ENCODE measurements at regions not wholly inside any gene's neighbourhood (a gene's known extent, or its start where the extent isn't known, plus 50 kb on each side); places are given as distances from the start of the nearest gene placed in this dataset.

DNA sequence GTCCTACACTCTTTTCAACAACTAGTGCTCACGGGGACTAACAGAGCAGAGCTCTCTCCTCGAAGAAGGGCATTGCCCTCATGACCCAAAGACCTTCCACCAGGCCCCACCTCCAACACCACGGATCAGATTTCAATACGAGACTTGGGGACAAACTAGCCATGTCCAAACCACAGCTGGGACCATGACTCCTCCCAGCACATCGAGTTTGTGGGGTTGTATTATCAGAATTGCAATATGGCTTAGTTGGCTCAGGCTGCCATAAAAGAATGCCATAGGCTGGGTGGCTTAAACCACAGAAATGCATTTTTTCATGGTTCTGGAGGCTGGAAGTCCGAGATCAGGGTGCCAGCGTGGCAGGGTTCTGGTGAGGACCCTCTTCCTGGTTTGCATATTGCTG is 189.7 kb upstream of the PMEPA1 start:
- TF ChIP-seq CTCF (conservative IDR thresholded peaks at IDR 0.05; ENCODE audit: low read depth, low read length) (no peak), EZH2phosphoT487 (IDR thresholded peaks at IDR 0.05; ENCODE audit: borderline replicate concordance, low read length) (no peak), EZH2 (IDR thresholded peaks at IDR 0.05; ENCODE audit: low read length, unreplicated experiment) (no peak)
- no peak for DNase-seq
- no peaks in the 10 kb centered on the region for H4K20me1 ChIP-seq (ENCODE audit: low read length)
- no peaks in the 10 kb centered on the region for H3K9me3 ChIP-seq (ENCODE audit: low read length)
- H3K27me3 ChIP-seq (ENCODE audit: low read length): no peaks in the 10 kb centered on the region
- peaks cover 24% of the 10 kb centered on the region for H3K4me1 ChIP-seq (ENCODE audit: insufficient read depth, low read length)
- no TSS peak for BruUV-seq (replicated peaks)
- H3K4me2 ChIP-seq (ENCODE audit: low read length): no peak overlapping the region
- H2AFZ ChIP-seq (ENCODE audit: low read length): no peak overlapping the region
- no peaks in the 10 kb centered on the region for H3K79me2 ChIP-seq (ENCODE audit: low read length)
- H3K9me2 ChIP-seq (replicated peaks; ENCODE audit: low read length): 0 out of 2 replicates have a peak, but pooled peaks cover 3% of the 10 kb centered on the region
- H3K36me3 ChIP-seq (ENCODE audit: low read depth, low read length): no peaks in the 10 kb centered on the region
- CTCF ChIA-PET: no interaction called here
- no peak overlapping the region for H3K9ac ChIP-seq (ENCODE audit: low read length)
- H3F3A ChIP-seq (ENCODE audit: low read length, unreplicated experiment): no peaks in the 10 kb centered on the region
- POLR2A ChIA-PET (ENCODE audit: unreplicated experiment): no interaction called here
- intact Hi-C loops (cut with micrococcal nuclease): no loop called here
- no peak overlapping the region for H3K27ac ChIP-seq (ENCODE audit: low read length)
- ATAC-seq: no peak
- no peak overlapping the region for H3K4me3 ChIP-seq (ENCODE audit: low read length)

DNA sequence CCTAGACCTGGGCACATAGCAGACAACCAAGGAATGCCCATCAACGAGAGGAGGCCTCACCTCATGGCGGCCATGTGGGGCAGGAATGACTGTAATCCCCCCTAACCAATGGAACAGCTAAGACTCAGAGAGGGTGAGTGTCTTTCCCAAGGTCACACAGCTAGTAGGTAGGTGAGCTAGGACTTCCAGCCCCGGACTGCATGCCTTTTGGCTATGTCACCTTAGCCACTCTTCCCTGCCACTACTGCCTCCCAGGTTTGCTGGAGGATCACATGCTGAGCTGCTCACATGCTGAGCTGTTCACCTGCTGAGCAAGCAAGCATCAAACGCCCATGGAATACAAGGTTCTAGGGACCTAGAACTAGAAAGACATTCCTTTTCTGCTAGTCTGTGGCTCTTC is 188.5 kb upstream of the PMEPA1 start:
- H3K4me2 ChIP-seq (ENCODE audit: low read length): no peak overlapping the region
- no peaks in the 10 kb centered on the region for H3K9me2 ChIP-seq (replicated peaks; ENCODE audit: low read length)
- H3K27ac ChIP-seq (ENCODE audit: low read length): no peak overlapping the region
- H3K9me3 ChIP-seq (ENCODE audit: low read length): no peaks in the 10 kb centered on the region
- H3K9ac ChIP-seq (ENCODE audit: low read length): no peak overlapping the region
- no peaks in the 10 kb centered on the region for H3K27me3 ChIP-seq (ENCODE audit: low read length)
- H4K20me1 ChIP-seq (ENCODE audit: low read length): no peaks in the 10 kb centered on the region
- intact Hi-C loops (cut with micrococcal nuclease): no loop called here
- no peak for TF ChIP-seq EZH2 (IDR thresholded peaks at IDR 0.05; ENCODE audit: low read length, unreplicated experiment)
- TF ChIP-seq CTCF (conservative IDR thresholded peaks at IDR 0.05; ENCODE audit: low read depth, low read length): no peak
- no peak for TF ChIP-seq EZH2phosphoT487 (IDR thresholded peaks at IDR 0.05; ENCODE audit: borderline replicate concordance, low read length)
- H2AFZ ChIP-seq (ENCODE audit: low read length): no peak overlapping the region
- H3F3A ChIP-seq (ENCODE audit: low read length, unreplicated experiment): no peaks in the 10 kb centered on the region
- BruUV-seq (replicated peaks): no TSS peak
- H3K79me2 ChIP-seq (ENCODE audit: low read length): no peaks in the 10 kb centered on the region
- peaks cover 24% of the 10 kb centered on the region for H3K4me1 ChIP-seq (ENCODE audit: insufficient read depth, low read length)
- DNase-seq: no peak
- CTCF ChIA-PET: no interaction called here
- POLR2A ChIA-PET (ENCODE audit: unreplicated experiment): no interaction called here
- ATAC-seq: no peak
- no peak overlapping the region for H3K4me3 ChIP-seq (ENCODE audit: low read length)
- no peaks in the 10 kb centered on the region for H3K36me3 ChIP-seq (ENCODE audit: low read depth, low read length)

- Histone ChIP-seq H3K9me2 (replicated peaks; ENCODE audit: low read length) (no peaks in the 10 kb centered on the region), H3K9me3 (ENCODE audit: low read length) (no peaks in the 10 kb centered on the region), H3K27me3 (ENCODE audit: low read length) (no peaks in the 10 kb centered on the region), H3K79me2 (ENCODE audit: low read length) (no peaks in the 10 kb centered on the region), H3K36me3 (ENCODE audit: low read depth, low read length) (no peaks in the 10 kb centered on the region), H3K4me2 (ENCODE audit: low read length) (no peak overlapping the region), H3F3A (ENCODE audit: low read length, unreplicated experiment) (no peaks in the 10 kb centered on the region), H3K9ac (ENCODE audit: low read length) (no peak overlapping the region), H3K27ac (ENCODE audit: low read length) (no peak overlapping the region), H3K4me1 (ENCODE audit: insufficient read depth, low read length) (peaks cover 21% of the 10 kb centered on the region), H4K20me1 (ENCODE audit: low read length) (no peaks in the 10 kb centered on the region), H2AFZ (ENCODE audit: low read length) (no peak overlapping the region), H3K4me3 (ENCODE audit: low read length) (no peak overlapping the region)
- POLR2A ChIA-PET (ENCODE audit: unreplicated experiment): interaction anchor here (0.6 kb wide), 1 partner anchor 206 kb away, joined by 4 read pairs; no protein-coding TSS in a partner anchor
- TF ChIP-seq EZH2phosphoT487 (IDR thresholded peaks at IDR 0.05; ENCODE audit: borderline replicate concordance, low read length): no peak
- TF ChIP-seq EZH2 (IDR thresholded peaks at IDR 0.05; ENCODE audit: low read length, unreplicated experiment): no peak
- no peak for TF ChIP-seq CTCF (conservative IDR thresholded peaks at IDR 0.05; ENCODE audit: low read depth, low read length)
- no TSS peak for BruUV-seq (replicated peaks)
- intact Hi-C loops (cut with micrococcal nuclease): no loop called here
- ATAC-seq (no peak), DNase-seq (no peak)
- CTCF ChIA-PET: no interaction called here
Measured at GRCh38 chr20:57897891-57898290, 188.1 kb upstream of the PMEPA1 start.
